ENCODE measurements at regions not wholly inside any gene's neighbourhood (a gene's known extent, or its start where the extent isn't known, plus 50 kb on each side); places are given as distances from the start of the nearest gene placed in this dataset.

DNA sequence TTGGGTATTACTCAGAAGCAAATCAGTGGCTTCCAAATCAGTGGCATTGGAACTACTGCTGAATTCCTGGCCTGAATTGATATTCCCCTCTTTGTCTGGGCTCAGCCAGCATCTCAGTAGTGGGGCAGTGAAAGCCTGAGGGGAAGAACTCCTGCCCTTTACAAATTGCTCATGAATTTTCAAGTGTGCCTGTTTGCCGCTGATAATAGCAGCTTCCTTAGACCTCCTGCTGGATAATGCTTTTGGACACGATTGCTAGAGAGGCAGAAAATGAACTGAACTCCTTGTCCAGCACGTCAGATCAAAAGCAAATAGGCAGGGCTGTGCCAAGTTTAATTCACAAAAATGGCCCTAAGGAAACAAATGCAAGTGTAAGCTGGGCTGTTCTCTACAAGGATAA lies 91.3 kb upstream of the GZMB start:
- peaks cover 21% of the 10 kb centered on the region for H3K27me3 Mint-ChIP-seq (ENCODE audit: low read depth)
- no peaks in the 10 kb centered on the region for H3K4me1 Mint-ChIP-seq
- DNase-seq (ENCODE audit: low spot score in 2 of 2, unreplicated experiment in 2 of 2): no peak
- no peaks in the 10 kb centered on the region for H3K36me3 Mint-ChIP-seq
- peaks cover 25% of the 10 kb centered on the region for H3K9me3 Mint-ChIP-seq
- H3K4me3 Mint-ChIP-seq: no peak overlapping the region
- H3K27ac Mint-ChIP-seq: no peak overlapping the region
- TF ChIP-seq, protein P1, sequence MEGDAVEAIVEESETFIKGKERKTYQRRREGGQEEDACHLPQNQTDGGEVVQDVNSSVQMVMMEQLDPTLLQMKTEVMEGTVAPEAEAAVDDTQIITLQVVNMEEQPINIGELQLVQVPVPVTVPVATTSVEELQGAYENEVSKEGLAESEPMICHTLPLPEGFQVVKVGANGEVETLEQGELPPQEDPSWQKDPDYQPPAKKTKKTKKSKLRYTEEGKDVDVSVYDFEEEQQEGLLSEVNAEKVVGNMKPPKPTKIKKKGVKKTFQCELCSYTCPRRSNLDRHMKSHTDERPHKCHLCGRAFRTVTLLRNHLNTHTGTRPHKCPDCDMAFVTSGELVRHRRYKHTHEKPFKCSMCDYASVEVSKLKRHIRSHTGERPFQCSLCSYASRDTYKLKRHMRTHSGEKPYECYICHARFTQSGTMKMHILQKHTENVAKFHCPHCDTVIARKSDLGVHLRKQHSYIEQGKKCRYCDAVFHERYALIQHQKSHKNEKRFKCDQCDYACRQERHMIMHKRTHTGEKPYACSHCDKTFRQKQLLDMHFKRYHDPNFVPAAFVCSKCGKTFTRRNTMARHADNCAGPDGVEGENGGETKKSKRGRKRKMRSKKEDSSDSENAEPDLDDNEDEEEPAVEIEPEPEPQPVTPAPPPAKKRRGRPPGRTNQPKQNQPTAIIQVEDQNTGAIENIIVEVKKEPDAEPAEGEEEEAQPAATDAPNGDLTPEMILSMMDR (IDR thresholded peaks at IDR 0.05; ENCODE audit: unreplicated experiment): no peak

- TF ChIP-seq, protein P1 (IDR thresholded peaks at IDR 0.05; ENCODE audit: unreplicated experiment): no peak
- no peaks in the 10 kb centered on the region for H3K4me1 Mint-ChIP-seq
- no peak for DNase-seq (ENCODE audit: low spot score in 2 of 2, unreplicated experiment in 2 of 2)
- H3K4me3 Mint-ChIP-seq: no peak overlapping the region
- H3K9me3 Mint-ChIP-seq: peaks cover 2% of the 10 kb centered on the region
- H3K27me3 Mint-ChIP-seq (ENCODE audit: low read depth): peaks cover 23% of the 10 kb centered on the region
- H3K27ac Mint-ChIP-seq: no peak overlapping the region
- no peaks in the 10 kb centered on the region for H3K36me3 Mint-ChIP-seq
Observed at GRCh38 chr14:24721775-24722174, 87.8 kb upstream of the GZMB start.

- TF ChIP-seq, protein P1 (IDR thresholded peaks at IDR 0.05; ENCODE audit: unreplicated experiment): no peak
- H3K4me1 Mint-ChIP-seq: peaks cover 6% of the 10 kb centered on the region
- no peak overlapping the region for H3K4me3 Mint-ChIP-seq
- no peaks in the 10 kb centered on the region for H3K36me3 Mint-ChIP-seq
- H3K9me3 Mint-ChIP-seq: no peaks in the 10 kb centered on the region
- DNase-seq (ENCODE audit: low spot score in 2 of 2, unreplicated experiment in 2 of 2): no peak
- H3K27ac Mint-ChIP-seq: no peak overlapping the region
- H3K27me3 Mint-ChIP-seq (ENCODE audit: low read depth): peaks cover 25% of the 10 kb centered on the region
Observed at GRCh38 chr14:24715239-24715638, 81.2 kb upstream of the GZMB start.

DNA sequence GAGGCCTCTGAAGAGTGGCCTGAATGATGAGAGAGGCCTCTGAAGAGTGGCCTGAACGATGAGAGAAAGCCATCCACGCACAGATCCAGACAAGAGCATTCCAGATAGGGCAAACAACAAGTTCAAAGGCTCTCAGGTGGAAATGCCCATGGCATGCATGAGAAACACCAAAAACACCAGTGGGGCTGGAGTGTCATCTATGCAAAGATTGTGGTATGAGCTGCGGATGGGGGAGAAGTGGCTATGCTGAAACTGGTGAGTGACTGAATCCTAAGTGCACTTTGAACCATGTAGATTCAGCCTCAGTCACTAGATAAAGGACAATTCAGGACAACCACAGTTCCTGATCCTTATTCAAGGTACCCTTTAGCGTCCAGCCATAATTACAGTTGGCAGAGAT lies 79.4 kb upstream of the GZMB start:
- H3K9me3 Mint-ChIP-seq: no peaks in the 10 kb centered on the region
- peaks cover 25% of the 10 kb centered on the region for H3K27me3 Mint-ChIP-seq (ENCODE audit: low read depth)
- no peaks in the 10 kb centered on the region for H3K36me3 Mint-ChIP-seq
- TF ChIP-seq, protein P1 (IDR thresholded peaks at IDR 0.05; ENCODE audit: unreplicated experiment): no peak
- no peak overlapping the region for H3K4me3 Mint-ChIP-seq
- no peak for DNase-seq (ENCODE audit: low spot score in 2 of 2, unreplicated experiment in 2 of 2)
- H3K4me1 Mint-ChIP-seq: peaks cover 6% of the 10 kb centered on the region
- no peak overlapping the region for H3K27ac Mint-ChIP-seq

GRCh38 chr14:24712909-24713308 lies 78.9 kb upstream of the GZMB start:
- Mint-ChIP-seq H3K27me3 (ENCODE audit: low read depth) (peaks cover 24% of the 10 kb centered on the region), H3K9me3 (no peaks in the 10 kb centered on the region), H3K4me1 (peaks cover 6% of the 10 kb centered on the region), H3K27ac (no peak overlapping the region), H3K36me3 (no peaks in the 10 kb centered on the region), H3K4me3 (no peak overlapping the region)
- TF ChIP-seq, protein P1 (IDR thresholded peaks at IDR 0.05; ENCODE audit: unreplicated experiment): no peak
- no peak for DNase-seq (ENCODE audit: low spot score in 2 of 2, unreplicated experiment in 2 of 2)

GRCh38 chr14:24712374-24712773 lies 78.4 kb upstream of the GZMB start:
- no peak for DNase-seq (ENCODE audit: low spot score in 2 of 2, unreplicated experiment in 2 of 2)
- H3K4me3 Mint-ChIP-seq: no peak overlapping the region
- H3K4me1 Mint-ChIP-seq: peaks cover 6% of the 10 kb centered on the region
- no peak overlapping the region for H3K27ac Mint-ChIP-seq
- no peaks in the 10 kb centered on the region for H3K36me3 Mint-ChIP-seq
- TF ChIP-seq, protein P1 (IDR thresholded peaks at IDR 0.05; ENCODE audit: unreplicated experiment): no peak
- H3K9me3 Mint-ChIP-seq: no peaks in the 10 kb centered on the region
- H3K27me3 Mint-ChIP-seq (ENCODE audit: low read depth): peaks cover 24% of the 10 kb centered on the region

Data from mesothelial cell of epicardium (in vitro differentiated cells).